Fibroblast of the aortic adventitia (primary cell): ENCODE measurements at regions not wholly inside any gene's neighbourhood (a gene's known extent, or its start where the extent isn't known, plus 50 kb on each side); places are given as distances from the start of the nearest gene placed in this dataset.
"Not testable (repeated sequence)": the region's sequence is repeated elsewhere in the genome, so short reads cannot be mapped to it uniquely, and the experiment has no call there.

ENCODE experiments used
- DNase-seq: peaks from one replicate; pipeline ENCODE4 v3.0.0-alpha.2; 2010; ENCODE audit warnings: low read depth
- H3K4me3 ChIP-seq: 2 replicates; pipeline ENCODE4 v1.5.1; 2011; ENCODE audit warnings: low read depth, mild to moderate bottlenecking, control low read depth, low read length, moderate library complexity
- TF ChIP-seq, protein P1 (sequence below): IDR thresholded peaks from 2 replicates; pipeline ENCODE4 v1.5.1; 2011; ENCODE audit warnings: mild to moderate bottlenecking, low read length, control low read depth, inconsistent platforms; ENCODE audit not compliant: insufficient read depth

DNA sequence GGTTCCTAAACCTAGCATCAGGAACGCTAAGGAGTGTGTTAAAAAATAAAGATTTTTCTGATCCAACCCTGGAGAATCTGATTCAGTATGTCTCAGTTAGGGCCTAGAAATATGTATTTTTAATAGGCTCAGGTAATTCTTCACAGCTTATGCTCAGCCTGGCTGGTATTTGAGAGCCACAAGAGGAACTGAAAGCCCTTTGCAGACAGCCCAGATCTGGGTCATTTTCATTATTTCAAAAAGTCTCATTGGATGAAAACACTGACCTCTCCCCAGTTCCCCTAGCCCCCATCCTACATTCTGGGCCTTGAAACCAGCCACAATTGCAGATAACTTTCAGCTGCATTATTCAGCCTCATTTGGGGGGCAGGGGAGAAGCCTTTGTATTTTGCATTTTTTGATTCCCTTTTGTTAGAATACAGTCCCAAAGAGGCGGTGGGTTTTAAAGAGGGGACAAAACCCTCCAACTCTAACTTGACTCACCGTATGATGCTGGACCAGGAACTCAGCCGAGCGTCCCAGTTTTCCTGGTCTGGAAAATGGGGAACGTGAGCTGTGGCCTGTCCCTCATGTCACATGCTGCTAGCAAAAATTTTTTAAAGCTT is 66.0 kb upstream of the LARGE1 start:
- H3K4me3 ChIP-seq, result no peak overlapping the region
- DNase-seq, result no peak
- TF ChIP-seq, protein P1, sequence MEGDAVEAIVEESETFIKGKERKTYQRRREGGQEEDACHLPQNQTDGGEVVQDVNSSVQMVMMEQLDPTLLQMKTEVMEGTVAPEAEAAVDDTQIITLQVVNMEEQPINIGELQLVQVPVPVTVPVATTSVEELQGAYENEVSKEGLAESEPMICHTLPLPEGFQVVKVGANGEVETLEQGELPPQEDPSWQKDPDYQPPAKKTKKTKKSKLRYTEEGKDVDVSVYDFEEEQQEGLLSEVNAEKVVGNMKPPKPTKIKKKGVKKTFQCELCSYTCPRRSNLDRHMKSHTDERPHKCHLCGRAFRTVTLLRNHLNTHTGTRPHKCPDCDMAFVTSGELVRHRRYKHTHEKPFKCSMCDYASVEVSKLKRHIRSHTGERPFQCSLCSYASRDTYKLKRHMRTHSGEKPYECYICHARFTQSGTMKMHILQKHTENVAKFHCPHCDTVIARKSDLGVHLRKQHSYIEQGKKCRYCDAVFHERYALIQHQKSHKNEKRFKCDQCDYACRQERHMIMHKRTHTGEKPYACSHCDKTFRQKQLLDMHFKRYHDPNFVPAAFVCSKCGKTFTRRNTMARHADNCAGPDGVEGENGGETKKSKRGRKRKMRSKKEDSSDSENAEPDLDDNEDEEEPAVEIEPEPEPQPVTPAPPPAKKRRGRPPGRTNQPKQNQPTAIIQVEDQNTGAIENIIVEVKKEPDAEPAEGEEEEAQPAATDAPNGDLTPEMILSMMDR, result no peak

DNA sequence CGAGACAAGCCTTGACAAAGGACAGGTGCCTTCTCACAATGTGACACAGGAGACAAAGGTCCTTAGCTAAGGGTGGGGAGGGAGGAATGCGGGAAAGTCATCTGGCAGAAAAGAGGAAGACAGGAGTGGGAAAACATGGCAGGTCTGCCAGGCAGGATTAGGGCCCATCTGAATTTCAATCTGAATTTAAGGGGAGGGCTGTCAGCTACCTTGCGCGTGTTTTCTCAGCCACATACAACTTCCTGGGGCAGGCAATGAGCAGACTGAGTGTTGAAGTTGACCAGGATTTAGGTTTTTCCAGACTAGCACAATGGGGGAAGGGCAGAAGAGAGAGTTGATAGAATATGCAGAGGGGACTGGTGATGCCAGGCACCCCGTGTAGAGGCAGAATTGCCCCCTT is 66.7 kb upstream of the LARGE1 start:
- H3K4me3 ChIP-seq, result no peak overlapping the region
- TF ChIP-seq, protein P1, result no peak
- DNase-seq, result no peak

DNA sequence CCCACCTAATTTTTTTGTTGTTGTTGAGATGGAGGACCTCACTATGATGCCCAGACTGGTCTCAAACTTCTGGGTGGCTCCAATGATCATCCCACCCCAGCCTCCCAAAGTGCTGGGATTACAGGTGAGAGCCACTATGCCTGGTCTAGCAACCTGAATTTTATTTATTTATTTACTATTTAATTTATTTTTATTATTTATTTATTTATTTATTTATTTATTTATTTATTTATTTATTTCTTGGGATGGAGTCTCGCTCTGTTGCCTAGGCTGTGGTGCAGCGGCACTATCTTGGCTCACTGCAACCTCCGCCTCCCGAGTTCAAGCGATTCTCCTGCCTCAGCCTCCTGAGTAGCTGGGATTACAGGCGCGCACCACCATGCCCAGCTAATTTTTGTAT is 69.0 kb upstream of the LARGE1 start:
- DNase-seq, H3K4me3 ChIP-seq: not testable (repeated sequence)

DNA sequence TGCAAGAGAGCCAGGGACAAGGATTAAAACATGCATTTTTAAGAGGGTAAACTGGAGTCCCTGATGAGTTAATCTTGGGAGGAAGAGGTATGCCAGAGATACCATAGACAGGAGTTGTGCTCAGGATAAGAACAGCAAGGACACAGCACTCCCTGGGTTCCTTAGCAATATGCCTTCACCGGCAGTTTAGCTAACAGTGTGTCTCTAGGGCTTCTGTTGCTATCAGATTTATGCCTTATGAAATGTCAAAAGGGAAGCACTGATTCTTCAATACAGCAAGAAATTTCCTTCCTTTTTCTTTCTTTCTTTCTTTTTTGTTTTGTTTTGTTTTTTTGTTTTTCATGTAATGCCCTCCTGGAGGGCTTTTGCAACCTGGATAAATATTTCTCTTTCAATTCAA is 71.3 kb upstream of the LARGE1 start:
- no peak for DNase-seq
- TF ChIP-seq, protein P1, result no peak
- H3K4me3 ChIP-seq, result no peak overlapping the region

DNA sequence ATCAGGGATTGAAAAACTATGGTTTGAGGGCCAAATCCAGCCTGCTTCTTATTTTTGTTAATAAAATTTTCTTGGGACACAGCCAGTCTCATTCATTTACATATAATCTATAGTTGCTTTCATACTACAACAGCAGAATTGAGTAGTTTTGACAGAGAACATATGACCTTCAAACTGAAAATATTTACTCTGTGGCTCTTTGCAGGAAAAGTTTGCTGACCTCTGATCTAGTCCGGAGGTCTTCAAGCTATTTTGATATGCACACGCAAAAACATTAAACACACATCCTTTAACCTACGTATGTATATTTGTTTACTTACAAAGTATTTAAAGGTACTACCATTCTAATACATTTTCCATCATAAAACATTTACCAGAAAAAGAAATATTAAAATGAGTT is 76.5 kb upstream of the LARGE1 start:
- no peak for DNase-seq
- TF ChIP-seq, protein P1, result no peak
- no peak overlapping the region for H3K4me3 ChIP-seq

DNA sequence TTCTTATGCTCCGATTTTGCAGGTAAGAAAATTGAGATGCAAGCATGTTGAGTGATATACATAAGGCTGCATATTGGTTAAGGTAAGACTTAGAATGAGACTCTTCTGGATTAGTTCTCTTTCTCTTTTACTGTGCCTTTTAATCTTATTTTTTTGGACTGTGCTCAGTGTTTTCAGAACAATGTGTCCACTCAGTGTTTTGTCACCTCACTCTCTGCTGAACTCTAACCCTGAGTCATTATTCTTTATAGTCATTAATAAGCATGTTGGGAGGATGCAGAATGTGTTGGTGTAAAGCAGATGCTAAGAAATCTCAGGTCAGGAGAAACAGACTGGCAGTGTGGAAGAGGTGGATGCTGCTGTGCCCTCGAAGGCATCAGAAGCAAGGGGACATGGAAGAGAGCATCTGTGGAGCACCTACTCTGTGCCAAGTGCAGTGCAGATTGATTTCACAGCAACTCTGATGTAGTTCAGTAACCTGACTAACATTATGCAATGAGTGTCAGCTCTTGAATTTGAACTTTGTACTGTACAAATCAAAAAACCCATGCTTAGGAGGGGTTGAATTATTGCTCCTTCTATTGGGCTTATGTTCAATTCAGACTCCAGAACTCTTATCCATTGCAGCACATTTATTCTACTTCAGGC is 80.7 kb upstream of the LARGE1 start:
- DNase-seq, result no peak
- TF ChIP-seq, protein P1, result no peak
- H3K4me3 ChIP-seq, result no peak overlapping the region

DNA sequence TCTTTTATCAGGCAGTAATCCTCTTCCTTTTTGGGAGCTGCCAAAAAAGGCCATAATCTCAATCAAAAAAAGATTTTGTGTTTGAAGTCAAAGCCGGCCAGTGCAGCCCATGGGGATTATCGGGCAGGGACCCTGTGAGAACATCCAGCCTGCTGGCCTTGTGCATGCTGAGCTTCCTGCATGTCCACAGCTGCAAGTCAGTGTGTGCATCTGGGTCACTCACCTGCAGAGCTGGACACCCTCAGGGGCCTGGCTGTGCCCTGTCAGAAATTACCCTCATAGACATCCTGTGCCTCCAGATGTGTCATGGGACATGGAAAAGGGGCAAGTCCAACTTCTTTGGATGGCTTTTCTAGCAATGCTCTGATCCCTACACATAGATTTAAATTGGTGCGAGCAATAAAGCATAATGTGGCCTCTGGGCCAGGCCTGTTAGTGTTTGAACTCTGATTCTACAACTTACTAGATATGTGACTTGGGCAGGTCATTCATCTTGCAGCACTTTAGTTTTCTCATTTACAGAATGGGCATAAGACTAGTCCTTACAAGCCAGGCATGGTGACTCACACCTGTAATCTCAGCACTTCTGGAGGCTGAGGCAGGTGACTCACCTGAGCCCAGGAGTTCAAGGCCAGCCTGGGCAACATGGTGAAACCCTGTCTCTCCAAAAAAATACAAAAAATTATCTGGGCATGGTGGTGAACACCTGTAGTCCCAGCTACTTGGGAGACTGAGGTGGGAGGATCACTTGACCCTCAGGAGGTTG is 81.6 kb upstream of the LARGE1 start:
- TF ChIP-seq, protein P1, result no peak
- H3K4me3 ChIP-seq, result no peak overlapping the region
- no peak for DNase-seq
